ENCODE measurements at regions not wholly inside any gene's neighbourhood (a gene's known extent, or its start where the extent isn't known, plus 50 kb on each side); places are given as distances from the start of the nearest gene placed in this dataset.

- Histone ChIP-seq H3K9me3 (ENCODE audit: control insufficient read depth, insufficient read depth, low read depth, low read length) (no peaks in the 10 kb centered on the region; the same call in 1 of the 2 replicates), H3K36me3 (ENCODE audit: control insufficient read depth, insufficient read depth, low read length) (no peaks in the 10 kb centered on the region), H3K27me3 (ENCODE audit: control insufficient read depth, insufficient read depth, low read length) (no peaks in the 10 kb centered on the region), H3K4me1 (ENCODE audit: control insufficient read depth, insufficient read depth, low read length) (no peaks in the 10 kb centered on the region), H3K4me3 (ENCODE audit: low read depth in 2 of 2, low read length in 2 of 2) (no peak overlapping the region), H3K27ac (ENCODE audit: low read length) (no peak overlapping the region)
- CTCF ChIA-PET: no interaction called here
- DNase-seq (ENCODE audit: low read depth, low spot score) (no peak), ATAC-seq (no peak)
- intact Hi-C loops (cut with micrococcal nuclease; ENCODE audit: unreplicated experiment) (no loop called here), in situ Hi-C loops (cut with HindIII; ENCODE audit: low pct_unique_long_range_greater_than_20kb, low sequenced_read_pairs) (no loop called here)
- no TSS peak for BruUV-seq (replicated peaks)
- no peak for TF ChIP-seq POLR2AphosphoS5 (IDR thresholded peaks at IDR 0.05; ENCODE audit: low read depth, low read length)
- no peak for TF ChIP-seq REST (IDR thresholded peaks at IDR 0.05; ENCODE audit: insufficient read depth in 1 of 2, low read depth in 2 of 2, low read length in 1 of 2)
- no peak for TF ChIP-seq TCF7L2 (IDR thresholded peaks at IDR 0.05; ENCODE audit: low read depth, low read length)
- TF ChIP-seq, protein P1, sequence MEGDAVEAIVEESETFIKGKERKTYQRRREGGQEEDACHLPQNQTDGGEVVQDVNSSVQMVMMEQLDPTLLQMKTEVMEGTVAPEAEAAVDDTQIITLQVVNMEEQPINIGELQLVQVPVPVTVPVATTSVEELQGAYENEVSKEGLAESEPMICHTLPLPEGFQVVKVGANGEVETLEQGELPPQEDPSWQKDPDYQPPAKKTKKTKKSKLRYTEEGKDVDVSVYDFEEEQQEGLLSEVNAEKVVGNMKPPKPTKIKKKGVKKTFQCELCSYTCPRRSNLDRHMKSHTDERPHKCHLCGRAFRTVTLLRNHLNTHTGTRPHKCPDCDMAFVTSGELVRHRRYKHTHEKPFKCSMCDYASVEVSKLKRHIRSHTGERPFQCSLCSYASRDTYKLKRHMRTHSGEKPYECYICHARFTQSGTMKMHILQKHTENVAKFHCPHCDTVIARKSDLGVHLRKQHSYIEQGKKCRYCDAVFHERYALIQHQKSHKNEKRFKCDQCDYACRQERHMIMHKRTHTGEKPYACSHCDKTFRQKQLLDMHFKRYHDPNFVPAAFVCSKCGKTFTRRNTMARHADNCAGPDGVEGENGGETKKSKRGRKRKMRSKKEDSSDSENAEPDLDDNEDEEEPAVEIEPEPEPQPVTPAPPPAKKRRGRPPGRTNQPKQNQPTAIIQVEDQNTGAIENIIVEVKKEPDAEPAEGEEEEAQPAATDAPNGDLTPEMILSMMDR (IDR thresholded peaks at IDR 0.05): no peak
- no peak for TF ChIP-seq SIN3A (IDR thresholded peaks at IDR 0.05; ENCODE audit: borderline replicate concordance, insufficient read depth, low read depth, low read length)
- POLR2A ChIA-PET: no interaction called here
Measured at GRCh38 chr3:24565656-24566055, 71.0 kb upstream of the THRB start.

DNA sequence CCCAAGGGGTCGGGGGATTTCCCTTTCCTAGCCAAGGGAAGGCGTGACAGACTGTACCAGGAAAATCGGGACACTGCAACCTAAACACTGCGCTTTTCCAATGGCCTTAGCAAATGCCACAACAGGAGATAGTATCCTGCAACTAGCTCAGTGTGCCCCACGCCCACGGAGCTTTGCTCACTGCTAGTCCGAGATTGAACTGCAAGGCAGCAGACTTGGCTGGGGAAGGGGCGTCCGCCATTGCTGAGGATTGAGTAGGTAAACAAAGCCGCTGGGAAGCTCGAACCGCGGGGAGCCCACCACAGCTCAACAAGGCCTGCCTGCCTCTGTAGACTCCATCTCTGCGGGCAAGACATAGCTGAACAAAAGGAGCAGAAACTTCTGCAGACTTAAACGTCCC lies 72.3 kb upstream of the THRB start:
- CTCF ChIA-PET: no interaction called here

More for the DNA sequence above, 72.3 kb upstream of the THRB start:
- Histone ChIP-seq H3K27ac (ENCODE audit: low read length) (no peak overlapping the region), H3K27me3 (ENCODE audit: control insufficient read depth, insufficient read depth, low read length) (no peaks in the 10 kb centered on the region), H3K4me3 (ENCODE audit: low read depth in 2 of 2, low read length in 2 of 2) (no peak overlapping the region), H3K36me3 (ENCODE audit: control insufficient read depth, insufficient read depth, low read length) (no peaks in the 10 kb centered on the region), H3K9me3 (ENCODE audit: control insufficient read depth, insufficient read depth, low read depth, low read length) (no peaks in the 10 kb centered on the region; the same call in 1 of the 2 replicates), H3K4me1 (ENCODE audit: control insufficient read depth, insufficient read depth, low read length) (no peaks in the 10 kb centered on the region)
- POLR2A ChIA-PET: no interaction called here
- DNase-seq (ENCODE audit: low read depth, low spot score) (no peak), ATAC-seq (no peak)
- intact Hi-C loops (cut with micrococcal nuclease; ENCODE audit: unreplicated experiment): no loop called here
- in situ Hi-C loops (cut with HindIII; ENCODE audit: low pct_unique_long_range_greater_than_20kb, low sequenced_read_pairs): no loop called here
- no TSS peak for BruUV-seq (replicated peaks)
- TF ChIP-seq, protein P1 (IDR thresholded peaks at IDR 0.05): no peak
- no peak for TF ChIP-seq TCF7L2 (IDR thresholded peaks at IDR 0.05; ENCODE audit: low read depth, low read length)
- no peak for TF ChIP-seq REST (IDR thresholded peaks at IDR 0.05; ENCODE audit: insufficient read depth in 1 of 2, low read depth in 2 of 2, low read length in 1 of 2)
- TF ChIP-seq SIN3A (IDR thresholded peaks at IDR 0.05; ENCODE audit: borderline replicate concordance, insufficient read depth, low read depth, low read length): no peak
- no peak for TF ChIP-seq POLR2AphosphoS5 (IDR thresholded peaks at IDR 0.05; ENCODE audit: low read depth, low read length)
